Neural progenitor cell (in vitro differentiated cells): ENCODE measurements at regions not wholly inside any gene's neighbourhood (a gene's known extent, or its start where the extent isn't known, plus 50 kb on each side); places are given as distances from the start of the nearest gene placed in this dataset.

ENCODE experiments used
- DNase-seq: peaks from one replicate; pipeline ENCODE4 v3.0.0-alpha.2; 2016; ENCODE audit warnings: low spot score
- H2AFZ ChIP-seq: fragments of 200-600 bp; sonication (generic); replicated peaks from 2 replicates; pipeline ENCODE4 v1.6.1; 2016; ENCODE audit warnings: antibody characterized with exemption
- H3F3A ChIP-seq: fragments of 200-600 bp; sonication (generic); 2 replicates; pipeline ENCODE4 v1.6.1; 2016; ENCODE audit warnings: antibody characterized with exemption, low read depth
- H3K27ac ChIP-seq: fragments of 200-600 bp; sonication (generic); 2 replicates; pipeline ENCODE4 v1.5.1; 2016; ENCODE audit warnings: mild to moderate bottlenecking
- H3K27me3 ChIP-seq: fragments of 200-600 bp; sonication (generic); 2 replicates; pipeline ENCODE4 v1.6.1; 2016; ENCODE audit warnings: mild to moderate bottlenecking, moderate library complexity
- H3K36me3 ChIP-seq: fragments of 200-600 bp; sonication (generic); 2 replicates; pipeline ENCODE4 v1.5.1; 2016
- H3K4me1 ChIP-seq: fragments of 200-600 bp; sonication (generic); 2 replicates; pipeline ENCODE4 v1.6.1; 2016; ENCODE audit warnings: mixed run types
- H3K4me2 ChIP-seq: fragments of 200-600 bp; sonication (generic); 2 replicates; pipeline ENCODE4 v1.6.1; 2016
- H3K4me3 ChIP-seq: fragments of 200-600 bp; sonication (generic); 2 replicates; pipeline ENCODE4 v1.5.1; 2016
- H3K79me2 ChIP-seq: fragments of 200-600 bp; sonication (generic); 2 replicates; pipeline ENCODE4 v1.6.1; 2016; ENCODE audit warnings: low read depth
- H3K9ac ChIP-seq: fragments of 200-600 bp; sonication (generic); 2 replicates; pipeline ENCODE4 v1.6.1; 2016
- H3K9me3 ChIP-seq: fragments of 200-600 bp; sonication (generic); 2 replicates; pipeline ENCODE4 v1.5.1; 2016; ENCODE audit warnings: low read depth
- H4K20me1 ChIP-seq: fragments of 200-600 bp; sonication (generic); 2 replicates; pipeline ENCODE4 v1.6.1; 2016; ENCODE audit warnings: low read depth
- H3K27ac Mint-ChIP-seq: 3 replicates; pipeline ENCODE4 v1.8.0; 2021; ENCODE audit warnings: mixed read lengths
- H3K27me3 Mint-ChIP-seq: 2 replicates; pipeline ENCODE4 v1.8.0; 2022; ENCODE audit warnings: low read depth, mild to moderate bottlenecking, inconsistent platforms, moderate library complexity, mixed read lengths; ENCODE audit not compliant: insufficient read depth
- H3K36me3 Mint-ChIP-seq: 3 replicates; pipeline ENCODE4 v1.8.0; 2021; ENCODE audit warnings: mixed read lengths
- H3K4me1 Mint-ChIP-seq: 3 replicates; pipeline ENCODE4 v1.8.0; 2021; ENCODE audit warnings: mixed read lengths
- H3K4me3 Mint-ChIP-seq: 3 replicates; pipeline ENCODE4 v1.8.0; 2021; ENCODE audit warnings: mild to moderate bottlenecking, moderate library complexity, mixed read lengths
- H3K9me3 Mint-ChIP-seq: 3 replicates; pipeline ENCODE4 v1.8.0; 2020; ENCODE audit warnings: mixed read lengths
- CTCF ChIP-seq: fragments of 200-600 bp; sonication (generic); IDR thresholded peaks from 2 replicates; pipeline ENCODE4 v1.5.1; 2017; ENCODE audit warnings: antibody characterized with exemption, mild to moderate bottlenecking
- EZH2 ChIP-seq: fragments of 200-600 bp; sonication (generic); IDR thresholded peaks from 2 replicates; pipeline ENCODE4 v1.6.1; 2017; ENCODE audit warnings: antibody characterized with exemption, mild to moderate bottlenecking, moderate library complexity
- EZH2phosphoT487 ChIP-seq: fragments of 200-600 bp; sonication (generic); IDR thresholded peaks from 2 replicates; pipeline ENCODE4 v1.6.1; 2017; ENCODE audit warnings: antibody characterized with exemption

- no peaks in the 10 kb centered on the region for H3K36me3 ChIP-seq
- H2AFZ ChIP-seq: no peak overlapping the region
- no peak overlapping the region for H3K27ac ChIP-seq
- peaks cover 5% of the 10 kb centered on the region for H4K20me1 ChIP-seq
- H3K4me2 ChIP-seq: peak overlapping the region; percentile 35
- peaks cover 4% of the 10 kb centered on the region for H3K27me3 Mint-ChIP-seq
- no peak overlapping the region for H3K4me3 ChIP-seq
- H3K36me3 Mint-ChIP-seq: no peaks in the 10 kb centered on the region
- no peaks in the 10 kb centered on the region for H3K27me3 ChIP-seq
- no peak overlapping the region for H3K27ac Mint-ChIP-seq
- peaks cover 15% of the 10 kb centered on the region for H3K4me1 ChIP-seq
- H3K9me3 Mint-ChIP-seq: peaks cover 18% of the 10 kb centered on the region
- H3K9me3 ChIP-seq: no peaks in the 10 kb centered on the region
- no peaks in the 10 kb centered on the region for H3K79me2 ChIP-seq
- DNase-seq: no peak
- peaks cover 34% of the 10 kb centered on the region for H3K4me1 Mint-ChIP-seq
- no peak for TF ChIP-seq EZH2
- no peak for TF ChIP-seq EZH2phosphoT487
- no peak for TF ChIP-seq CTCF
- no peak overlapping the region for H3K9ac ChIP-seq
- peaks cover 7% of the 10 kb centered on the region for H3F3A ChIP-seq
- no peak overlapping the region for H3K4me3 Mint-ChIP-seq
Observed at GRCh38 chr16:65728652-65729051, 606.8 kb upstream of the CDH11 start.

GRCh38 chr16:65728167-65728566, 606.3 kb upstream of the CDH11 start:
- Histone ChIP-seq H2AFZ (no peak overlapping the region), H3K4me2 (peak overlapping the region; percentile 35), H3K4me3 (no peak overlapping the region), H4K20me1 (peaks cover 5% of the 10 kb centered on the region), H3K9ac (no peak overlapping the region), H3K9me3 (no peaks in the 10 kb centered on the region), H3K27ac (no peak overlapping the region), H3K4me1 (peaks cover 15% of the 10 kb centered on the region), H3K36me3 (no peaks in the 10 kb centered on the region), H3K79me2 (no peaks in the 10 kb centered on the region), H3F3A (peaks cover 7% of the 10 kb centered on the region), H3K27me3 (no peaks in the 10 kb centered on the region)
- H3K4me1 Mint-ChIP-seq: peaks cover 31% of the 10 kb centered on the region
- H3K27me3 Mint-ChIP-seq: peaks cover 4% of the 10 kb centered on the region
- TF ChIP-seq CTCF (no peak), EZH2phosphoT487 (no peak), EZH2 (no peak)
- H3K9me3 Mint-ChIP-seq: peaks cover 18% of the 10 kb centered on the region
- peak overlapping the region; percentile 81 for H3K27ac Mint-ChIP-seq
- H3K4me3 Mint-ChIP-seq: peak overlapping the region; percentile 34
- peak; percentile 90 for DNase-seq
- H3K36me3 Mint-ChIP-seq: no peaks in the 10 kb centered on the region

GRCh38 chr16:65727534-65728137, 605.8 kb upstream of the CDH11 start:
- no peak overlapping the region for H3K4me3 Mint-ChIP-seq

More at GRCh38 chr16:65727534-65728137, 605.8 kb upstream of the CDH11 start:
- H3K4me1 ChIP-seq: peaks cover 15% of the 10 kb centered on the region
- H4K20me1 ChIP-seq: peaks cover 5% of the 10 kb centered on the region
- H3K4me2 ChIP-seq: peak overlapping the region; percentile 27
- no peak overlapping the region for H3K9ac ChIP-seq
- no peaks in the 10 kb centered on the region for H3K27me3 ChIP-seq
- H3K27ac ChIP-seq: no peak overlapping the region
- DNase-seq: peak; percentile 43
- H3K9me3 Mint-ChIP-seq: peaks cover 18% of the 10 kb centered on the region
- H3K9me3 ChIP-seq: no peaks in the 10 kb centered on the region
- no peaks in the 10 kb centered on the region for H3K36me3 Mint-ChIP-seq
- H3K79me2 ChIP-seq: no peaks in the 10 kb centered on the region
- no peaks in the 10 kb centered on the region for H3K36me3 ChIP-seq
- no peak overlapping the region for H3K4me3 ChIP-seq
- H3K27me3 Mint-ChIP-seq: peaks cover 4% of the 10 kb centered on the region
- peaks cover 7% of the 10 kb centered on the region for H3F3A ChIP-seq
- H2AFZ ChIP-seq: no peak overlapping the region
- no peak overlapping the region for H3K27ac Mint-ChIP-seq
- no peak for TF ChIP-seq EZH2phosphoT487
- TF ChIP-seq CTCF: peak; percentile 44
- no peak for TF ChIP-seq EZH2
- peaks cover 28% of the 10 kb centered on the region for H3K4me1 Mint-ChIP-seq
